ENCODE measurements at regions not wholly inside any gene's neighbourhood (a gene's known extent, or its start where the extent isn't known, plus 50 kb on each side); places are given as distances from the start of the nearest gene placed in this dataset.
A peak's percentile ranks its signal among the peaks of the same experiment; 100 is the strongest.
"Not testable (repeated sequence)": the region's sequence is repeated elsewhere in the genome, so short reads cannot be mapped to it uniquely, and the experiment has no call there.

DNA sequence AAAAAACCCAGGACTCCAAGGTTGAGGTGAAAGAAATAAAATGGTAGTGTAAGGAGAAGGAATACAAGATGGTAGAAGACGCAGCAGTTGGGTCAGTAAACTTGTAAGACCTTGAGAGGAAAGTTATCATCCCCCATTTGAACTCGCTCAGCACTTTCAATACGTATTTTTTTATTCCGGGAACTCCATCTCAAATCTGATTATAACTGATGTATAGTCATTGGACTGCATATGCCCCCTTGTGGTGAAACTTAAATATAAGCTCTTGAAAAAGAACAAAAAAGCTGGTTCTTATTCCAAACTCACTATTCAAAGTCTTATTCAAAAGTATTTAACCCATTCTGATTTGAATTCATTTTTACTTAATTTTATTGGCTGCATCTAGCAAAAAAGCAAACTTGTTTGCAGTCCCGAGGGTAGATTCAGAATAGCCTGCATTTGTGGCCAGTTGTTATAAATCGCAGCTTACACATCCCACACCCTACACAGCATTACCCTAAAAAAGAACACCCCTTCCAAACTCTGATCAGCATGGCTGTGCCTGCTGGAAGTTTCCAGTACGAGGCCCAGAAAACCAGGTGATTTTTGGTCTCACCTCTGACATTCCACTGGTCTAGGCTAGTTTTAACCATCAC, 118.0 kb downstream of the ESM1 start:
- H3F3A ChIP-seq (ENCODE audit: insufficient read depth, low read length) = no peaks in the 10 kb centered on the region
- no peaks in the 10 kb centered on the region for H3K9me3 ChIP-seq (replicated peaks; ENCODE audit: insufficient read depth, low read length)
- H4K20me1 ChIP-seq (ENCODE audit: insufficient read depth, low read length) = no peaks in the 10 kb centered on the region
- TF ChIP-seq EZH2phosphoT487 (IDR thresholded peaks at IDR 0.05; ENCODE audit: low read length) (no peak), CTCF (IDR thresholded peaks at IDR 0.05; ENCODE audit: low read length) (peak; percentile 63), EZH2 (optimal IDR thresholded peaks at IDR 0.05; ENCODE audit: low read depth, low read length) (no peak)
- peak overlapping the region; percentile 53 for H3K4me2 ChIP-seq (ENCODE audit: low read depth, low read length)
- H3K9ac ChIP-seq (ENCODE audit: low read length) = no peak overlapping the region
- no peaks in the 10 kb centered on the region for H3K36me3 ChIP-seq (replicated peaks; ENCODE audit: insufficient read depth, low read length)
- no peaks in the 10 kb centered on the region for H3K9me2 ChIP-seq (replicated peaks; ENCODE audit: insufficient read depth, low read length)
- DNase-seq = peak; percentile 78
- no peaks in the 10 kb centered on the region for H3K79me2 ChIP-seq (ENCODE audit: low read length)
- no peaks in the 10 kb centered on the region for H3K4me1 ChIP-seq (ENCODE audit: low read length)
- no peak overlapping the region for H3K27ac ChIP-seq (ENCODE audit: low read length)
- H2AFZ ChIP-seq (ENCODE audit: low read length) = peak overlapping the region; percentile 49; the same call in 1 of the 2 replicates
- peak overlapping the region; percentile 8; the same call in 1 of the 2 replicates for H3K4me3 ChIP-seq (ENCODE audit: low read length)
- H3K27me3 ChIP-seq (replicated peaks; ENCODE audit: insufficient read depth, low read length) = no peaks in the 10 kb centered on the region

GRCh38 chr5:54864911-54865515, 120.4 kb downstream of the ESM1 start:
- not testable (repeated sequence) for DNase-seq; H3K9me2 ChIP-seq (replicated peaks; ENCODE audit: insufficient read depth, low read length); H3K4me2 ChIP-seq (ENCODE audit: low read depth, low read length); H3K4me3 ChIP-seq (ENCODE audit: low read length); H3K36me3 ChIP-seq (replicated peaks; ENCODE audit: insufficient read depth, low read length); H4K20me1 ChIP-seq (ENCODE audit: insufficient read depth, low read length); H3K4me1 ChIP-seq (ENCODE audit: low read length); H3K27me3 ChIP-seq (replicated peaks; ENCODE audit: insufficient read depth, low read length); H3K27ac ChIP-seq (ENCODE audit: low read length); H3K9ac ChIP-seq (ENCODE audit: low read length); H3K9me3 ChIP-seq (replicated peaks; ENCODE audit: insufficient read depth, low read length); H2AFZ ChIP-seq (ENCODE audit: low read length); H3K79me2 ChIP-seq (ENCODE audit: low read length); H3F3A ChIP-seq (ENCODE audit: insufficient read depth, low read length)

- no peaks in the 10 kb centered on the region for H3K79me2 ChIP-seq (ENCODE audit: low read length)
- no peaks in the 10 kb centered on the region for H3F3A ChIP-seq (ENCODE audit: insufficient read depth, low read length)
- H3K9me3 ChIP-seq (replicated peaks; ENCODE audit: insufficient read depth, low read length) = no peaks in the 10 kb centered on the region
- no peaks in the 10 kb centered on the region for H3K36me3 ChIP-seq (replicated peaks; ENCODE audit: insufficient read depth, low read length)
- H4K20me1 ChIP-seq (ENCODE audit: insufficient read depth, low read length) = no peaks in the 10 kb centered on the region
- H3K27ac ChIP-seq (ENCODE audit: low read length) = no peak overlapping the region
- H3K4me2 ChIP-seq (ENCODE audit: low read depth, low read length) = no peak overlapping the region
- H3K9ac ChIP-seq (ENCODE audit: low read length) = no peak overlapping the region
- no peaks in the 10 kb centered on the region for H3K4me1 ChIP-seq (ENCODE audit: low read length)
- no peak overlapping the region for H2AFZ ChIP-seq (ENCODE audit: low read length)
- H3K4me3 ChIP-seq (ENCODE audit: low read length) = no peak overlapping the region
- H3K9me2 ChIP-seq (replicated peaks; ENCODE audit: insufficient read depth, low read length) = no peaks in the 10 kb centered on the region
- DNase-seq = no peak
- TF ChIP-seq EZH2phosphoT487 (IDR thresholded peaks at IDR 0.05; ENCODE audit: low read length) (no peak), EZH2 (optimal IDR thresholded peaks at IDR 0.05; ENCODE audit: low read depth, low read length) (no peak), CTCF (IDR thresholded peaks at IDR 0.05; ENCODE audit: low read length) (no peak)
- H3K27me3 ChIP-seq (replicated peaks; ENCODE audit: insufficient read depth, low read length) = no peaks in the 10 kb centered on the region
These were observed 123.4 kb downstream of the ESM1 start for GRCh38 chr5:54862036-54862435.

GRCh38 chr5:54861212-54861894, 124.0 kb downstream of the ESM1 start:
- no peak overlapping the region for H2AFZ ChIP-seq (ENCODE audit: low read length)
- H3K27me3 ChIP-seq (replicated peaks; ENCODE audit: insufficient read depth, low read length) = no peaks in the 10 kb centered on the region
- no peak overlapping the region for H3K4me2 ChIP-seq (ENCODE audit: low read depth, low read length)

More at GRCh38 chr5:54861212-54861894, 124.0 kb downstream of the ESM1 start:
- TF ChIP-seq EZH2phosphoT487 (IDR thresholded peaks at IDR 0.05; ENCODE audit: low read length) (no peak), EZH2 (optimal IDR thresholded peaks at IDR 0.05; ENCODE audit: low read depth, low read length) (no peak), CTCF (IDR thresholded peaks at IDR 0.05; ENCODE audit: low read length) (no peak)
- Histone ChIP-seq H4K20me1 (ENCODE audit: insufficient read depth, low read length) (no peaks in the 10 kb centered on the region), H3K79me2 (ENCODE audit: low read length) (no peaks in the 10 kb centered on the region), H3K27ac (ENCODE audit: low read length) (no peak overlapping the region), H3K4me3 (ENCODE audit: low read length) (no peak overlapping the region), H3K9me2 (replicated peaks; ENCODE audit: insufficient read depth, low read length) (no peaks in the 10 kb centered on the region), H3K9ac (ENCODE audit: low read length) (no peak overlapping the region), H3K4me1 (ENCODE audit: low read length) (no peaks in the 10 kb centered on the region), H3F3A (ENCODE audit: insufficient read depth, low read length) (no peaks in the 10 kb centered on the region), H3K9me3 (replicated peaks; ENCODE audit: insufficient read depth, low read length) (no peaks in the 10 kb centered on the region), H3K36me3 (replicated peaks; ENCODE audit: insufficient read depth, low read length) (no peaks in the 10 kb centered on the region)
- no peak for DNase-seq
